RWPE2 (cell line): ENCODE measurements at regions not wholly inside any gene's neighbourhood (a gene's known extent, or its start where the extent isn't known, plus 50 kb on each side); places are given as distances from the start of the nearest gene placed in this dataset.

Experiments
- ATAC-seq: fragments of 200-7000 bp; cut with Tn5 transposase; 3 replicates; pipeline ENCODE4 v1.9.1; 2021; ENCODE audit warnings: low read depth
- DNase-seq: peaks from one replicate; pipeline ENCODE4 v3.0.0-alpha.2; 2020; ENCODE audit warnings: low spot score
- H3K27ac ChIP-seq: fragments of 450-650 bp; 2 replicates; pipeline ENCODE4 v1.5.1; 2017; ENCODE audit warnings: mild to moderate bottlenecking; ENCODE audit not compliant: poor library complexity, severe bottlenecking
- H3K27me3 ChIP-seq: fragments of 250-450 bp; sonication (Bioruptor Pico); 2 replicates; pipeline ENCODE4 v1.5.1; 2021; ENCODE audit warnings: mild to moderate bottlenecking, moderate library complexity; ENCODE audit not compliant: insufficient read depth, poor library complexity, severe bottlenecking
- H3K36me3 ChIP-seq: fragments of 250-450 bp; sonication (Bioruptor Pico); 2 replicates; pipeline ENCODE4 v1.5.1; 2020; ENCODE audit warnings: low read depth, mild to moderate bottlenecking, moderate library complexity
- H3K4me1 ChIP-seq: fragments of 250-450 bp; sonication (Bioruptor Pico); 2 replicates; pipeline ENCODE4 v1.5.1; 2021; ENCODE audit warnings: mild to moderate bottlenecking, moderate library complexity; ENCODE audit not compliant: insufficient read depth, poor library complexity, severe bottlenecking
- H3K4me3 ChIP-seq: fragments of 250-450 bp; sonication (Bioruptor Pico); 2 replicates; pipeline ENCODE4 v1.5.1; 2021; ENCODE audit warnings: mild to moderate bottlenecking, moderate library complexity; ENCODE audit not compliant: severe bottlenecking
- H3K9me3 ChIP-seq: fragments of 250-450 bp; sonication (Bioruptor Pico); 2 replicates; pipeline ENCODE4 v1.5.1; 2021; ENCODE audit warnings: mild to moderate bottlenecking, moderate library complexity; ENCODE audit not compliant: severe bottlenecking
- CTCF ChIP-seq: fragments of 450-650 bp; IDR thresholded peaks from one replicate; pipeline ENCODE4 v1.5.1; 2017; ENCODE audit warnings: mild to moderate bottlenecking, moderate library complexity; ENCODE audit not compliant: poor library complexity, severe bottlenecking

GRCh38 chrX:150158554-150159332, 204.4 kb upstream of the MAMLD1 start:
- DNase-seq (no peak), ATAC-seq (no peak)
- Histone ChIP-seq H3K27ac (no peak overlapping the region), H3K4me1 (peaks cover 7% of the 10 kb centered on the region), H3K36me3 (no peaks in the 10 kb centered on the region), H3K4me3 (no peak overlapping the region), H3K27me3 (no peaks in the 10 kb centered on the region), H3K9me3 (no peaks in the 10 kb centered on the region)
- TF ChIP-seq CTCF: no peak

- no peak for TF ChIP-seq CTCF
- H3K36me3 ChIP-seq: no peaks in the 10 kb centered on the region
Measured at GRCh38 chrX:150159537-150159936, 203.6 kb upstream of the MAMLD1 start.

GRCh38 chrX:150160656-150161055, 202.5 kb upstream of the MAMLD1 start:
- H3K9me3 ChIP-seq: no peaks in the 10 kb centered on the region
- no peak for DNase-seq
- H3K4me1 ChIP-seq: peaks cover 3% of the 10 kb centered on the region
- no peak for ATAC-seq
- no peak for TF ChIP-seq CTCF
- H3K4me3 ChIP-seq: no peak overlapping the region
- H3K36me3 ChIP-seq: no peaks in the 10 kb centered on the region
- H3K27me3 ChIP-seq: no peaks in the 10 kb centered on the region
- no peak overlapping the region for H3K27ac ChIP-seq

More at GRCh38 chrX:150159537-150159936, 203.6 kb upstream of the MAMLD1 start:
- Histone ChIP-seq H3K27ac (no peak overlapping the region), H3K4me3 (no peak overlapping the region), H3K4me1 (peaks cover 7% of the 10 kb centered on the region), H3K27me3 (no peaks in the 10 kb centered on the region), H3K9me3 (no peaks in the 10 kb centered on the region)
- no peak for ATAC-seq
- no peak for DNase-seq

GRCh38 chrX:150161193-150161592, 201.9 kb upstream of the MAMLD1 start:
- ATAC-seq (no peak), DNase-seq (no peak)
- Histone ChIP-seq H3K27ac (no peak overlapping the region), H3K9me3 (no peaks in the 10 kb centered on the region), H3K36me3 (no peaks in the 10 kb centered on the region), H3K4me1 (no peaks in the 10 kb centered on the region), H3K4me3 (no peak overlapping the region), H3K27me3 (no peaks in the 10 kb centered on the region)
- TF ChIP-seq CTCF: no peak

- Histone ChIP-seq H3K4me3 (no peak overlapping the region), H3K4me1 (no peaks in the 10 kb centered on the region), H3K9me3 (no peaks in the 10 kb centered on the region), H3K27ac (no peak overlapping the region), H3K36me3 (no peaks in the 10 kb centered on the region), H3K27me3 (no peaks in the 10 kb centered on the region)
- TF ChIP-seq CTCF: no peak
- DNase-seq (no peak), ATAC-seq (peak; percentile 64)
Measured at GRCh38 chrX:150162141-150162540, 201.0 kb upstream of the MAMLD1 start.
